ENCODE measurements at regions not wholly inside any gene's neighbourhood (a gene's known extent, or its start where the extent isn't known, plus 50 kb on each side); places are given as distances from the start of the nearest gene placed in this dataset.

DNA sequence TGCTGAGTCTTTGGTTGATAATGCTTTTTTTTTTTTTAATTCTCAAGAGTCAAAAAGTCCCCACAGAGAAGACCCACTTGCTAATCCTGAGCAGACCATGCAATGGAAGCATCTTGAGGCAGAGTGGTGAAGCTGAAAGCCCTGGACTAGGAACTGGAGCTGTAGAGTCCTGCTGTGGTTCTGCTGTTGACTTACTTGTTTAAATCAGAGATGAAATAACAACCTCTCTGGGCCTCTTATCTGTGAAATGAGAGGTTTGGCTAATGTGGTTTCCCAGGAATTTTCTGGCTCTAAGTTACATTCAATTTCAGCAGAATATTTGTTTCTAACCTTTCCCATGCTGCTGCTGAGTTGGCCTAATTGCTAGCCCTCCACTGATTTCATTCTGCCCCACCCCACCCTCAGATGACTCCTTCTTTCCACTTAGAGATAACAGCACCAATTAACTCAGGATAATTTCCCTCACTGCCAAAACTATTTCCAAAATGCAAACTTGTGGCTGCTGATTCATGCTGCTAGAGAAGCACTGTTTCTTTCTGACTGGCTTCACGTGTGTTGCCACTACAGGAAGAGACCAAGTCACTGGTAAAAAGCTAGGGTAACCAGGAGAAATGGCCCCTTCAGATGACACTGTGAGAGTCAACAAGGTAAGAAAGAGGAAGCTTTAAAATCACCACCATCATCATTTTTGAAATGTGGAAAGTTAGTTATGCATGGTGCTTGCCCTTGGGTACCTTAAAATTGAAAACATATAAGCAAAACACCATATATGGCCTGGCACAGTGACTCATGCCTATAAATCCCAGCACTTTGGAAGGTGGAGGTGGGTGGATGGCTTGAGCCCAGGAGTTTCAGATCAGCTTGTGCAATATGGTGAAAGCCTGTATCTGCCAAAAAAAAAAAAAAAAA is 326.4 kb downstream of the DCHS2 start:
- TF ChIP-seq, protein P1, sequence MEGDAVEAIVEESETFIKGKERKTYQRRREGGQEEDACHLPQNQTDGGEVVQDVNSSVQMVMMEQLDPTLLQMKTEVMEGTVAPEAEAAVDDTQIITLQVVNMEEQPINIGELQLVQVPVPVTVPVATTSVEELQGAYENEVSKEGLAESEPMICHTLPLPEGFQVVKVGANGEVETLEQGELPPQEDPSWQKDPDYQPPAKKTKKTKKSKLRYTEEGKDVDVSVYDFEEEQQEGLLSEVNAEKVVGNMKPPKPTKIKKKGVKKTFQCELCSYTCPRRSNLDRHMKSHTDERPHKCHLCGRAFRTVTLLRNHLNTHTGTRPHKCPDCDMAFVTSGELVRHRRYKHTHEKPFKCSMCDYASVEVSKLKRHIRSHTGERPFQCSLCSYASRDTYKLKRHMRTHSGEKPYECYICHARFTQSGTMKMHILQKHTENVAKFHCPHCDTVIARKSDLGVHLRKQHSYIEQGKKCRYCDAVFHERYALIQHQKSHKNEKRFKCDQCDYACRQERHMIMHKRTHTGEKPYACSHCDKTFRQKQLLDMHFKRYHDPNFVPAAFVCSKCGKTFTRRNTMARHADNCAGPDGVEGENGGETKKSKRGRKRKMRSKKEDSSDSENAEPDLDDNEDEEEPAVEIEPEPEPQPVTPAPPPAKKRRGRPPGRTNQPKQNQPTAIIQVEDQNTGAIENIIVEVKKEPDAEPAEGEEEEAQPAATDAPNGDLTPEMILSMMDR (IDR thresholded peaks at IDR 0.05; ENCODE audit: insufficient read depth in 1 of 2, low read depth in 1 of 2, low read length in 1 of 2, severe bottlenecking in 1 of 2, unreplicated experiment in 1 of 2): no peak
- POLR2A ChIA-PET: interaction anchor here (0.7 kb wide), 1 partner anchor 407 kb away, joined by 4 read pairs; no protein-coding TSS in a partner anchor
- intact Hi-C loops (cut with micrococcal nuclease; ENCODE audit: unreplicated experiment): no loop called here
- H3K36me3 Mint-ChIP-seq (ENCODE audit: insufficient read depth, unreplicated experiment): no peaks in the 10 kb centered on the region
- H3K4me1 Mint-ChIP-seq (ENCODE audit: low read depth, unreplicated experiment): no peaks in the 10 kb centered on the region
- Histone ChIP-seq H3K27me3 (replicated peaks; ENCODE audit: control insufficient read depth, insufficient read depth, low read length) (no peaks in the 10 kb centered on the region), H3K36me3 (ENCODE audit: control insufficient read depth, insufficient read depth, low read length) (no peaks in the 10 kb centered on the region), H3K4me3 (ENCODE audit: low read depth, low read length) (no peak overlapping the region), H3K4me1 (no peaks in the 10 kb centered on the region), H3K9me3 (no peaks in the 10 kb centered on the region)
- BruUV-seq (replicated peaks): no TSS peak
- no peaks in the 10 kb centered on the region for H3K9me3 Mint-ChIP-seq (ENCODE audit: unreplicated experiment)
- peaks cover 9% of the 10 kb centered on the region for H3K27me3 Mint-ChIP-seq (ENCODE audit: insufficient read depth, unreplicated experiment)
- H3K4me3 Mint-ChIP-seq (ENCODE audit: unreplicated experiment): no peak overlapping the region
- DNase-seq: no peak
- CTCF ChIA-PET: no interaction called here
- no peak overlapping the region for H3K27ac Mint-ChIP-seq (ENCODE audit: unreplicated experiment)

GRCh38 chr4:154160519-154161301 is 330.9 kb downstream of the DCHS2 start:
- intact Hi-C loops (cut with micrococcal nuclease; ENCODE audit: unreplicated experiment): no loop called here
- POLR2A ChIA-PET: no interaction called here
- H3K36me3 ChIP-seq (ENCODE audit: control insufficient read depth, insufficient read depth, low read length): no peaks in the 10 kb centered on the region
- H3K4me1 Mint-ChIP-seq (ENCODE audit: low read depth, unreplicated experiment): no peaks in the 10 kb centered on the region
- no peak overlapping the region for H3K4me3 Mint-ChIP-seq (ENCODE audit: unreplicated experiment)
- TF ChIP-seq, protein P1 (IDR thresholded peaks at IDR 0.05; ENCODE audit: insufficient read depth in 1 of 2, low read depth in 1 of 2, low read length in 1 of 2, severe bottlenecking in 1 of 2, unreplicated experiment in 1 of 2): no peak
- no TSS peak for BruUV-seq (replicated peaks)
- peaks cover 18% of the 10 kb centered on the region for H3K27me3 Mint-ChIP-seq (ENCODE audit: insufficient read depth, unreplicated experiment)
- no peaks in the 10 kb centered on the region for H3K27me3 ChIP-seq (replicated peaks; ENCODE audit: control insufficient read depth, insufficient read depth, low read length)
- CTCF ChIA-PET: no interaction called here
- H3K4me1 ChIP-seq: no peaks in the 10 kb centered on the region
- H3K27ac Mint-ChIP-seq (ENCODE audit: unreplicated experiment): no peak overlapping the region
- no peaks in the 10 kb centered on the region for H3K9me3 Mint-ChIP-seq (ENCODE audit: unreplicated experiment)
- no peak for DNase-seq
- H3K4me3 ChIP-seq (ENCODE audit: low read depth, low read length): no peak overlapping the region
- H3K36me3 Mint-ChIP-seq (ENCODE audit: insufficient read depth, unreplicated experiment): no peaks in the 10 kb centered on the region
- no peaks in the 10 kb centered on the region for H3K9me3 ChIP-seq

GRCh38 chr4:154158361-154159155 is 333.0 kb downstream of the DCHS2 start:
- Mint-ChIP-seq H3K27me3 (ENCODE audit: insufficient read depth, unreplicated experiment) (peaks cover 15% of the 10 kb centered on the region), H3K36me3 (ENCODE audit: insufficient read depth, unreplicated experiment) (no peaks in the 10 kb centered on the region), H3K4me3 (ENCODE audit: unreplicated experiment) (no peak overlapping the region), H3K9me3 (ENCODE audit: unreplicated experiment) (no peaks in the 10 kb centered on the region), H3K4me1 (ENCODE audit: low read depth, unreplicated experiment) (no peaks in the 10 kb centered on the region), H3K27ac (ENCODE audit: unreplicated experiment) (no peak overlapping the region)
- TF ChIP-seq, protein P1 (IDR thresholded peaks at IDR 0.05; ENCODE audit: insufficient read depth in 1 of 2, low read depth in 1 of 2, low read length in 1 of 2, severe bottlenecking in 1 of 2, unreplicated experiment in 1 of 2): no peak
- intact Hi-C loops (cut with micrococcal nuclease; ENCODE audit: unreplicated experiment): no loop called here
- no peaks in the 10 kb centered on the region for H3K27me3 ChIP-seq (replicated peaks; ENCODE audit: control insufficient read depth, insufficient read depth, low read length)
- H3K4me3 ChIP-seq (ENCODE audit: low read depth, low read length): no peak overlapping the region
- ChIA-PET POLR2A (no interaction called here), CTCF (no interaction called here)
- BruUV-seq (replicated peaks): no TSS peak
- H3K9me3 ChIP-seq: no peaks in the 10 kb centered on the region
- H3K36me3 ChIP-seq (ENCODE audit: control insufficient read depth, insufficient read depth, low read length): no peaks in the 10 kb centered on the region
- H3K4me1 ChIP-seq: no peaks in the 10 kb centered on the region
- no peak for DNase-seq

All from Caco-2 (cell line).